Heart left ventricle (tissue), 16 donors: ENCODE measurements at regions not wholly inside any gene's neighbourhood (a gene's known extent, or its start where the extent isn't known, plus 50 kb on each side); places are given as distances from the start of the nearest gene placed in this dataset.

ENCODE experiments used
- ATAC-seq, 4 donors: fragments of 200-7000 bp; cut with Tn5 transposase; one replicate each; pipeline ENCODE4 v1.9.1; 2020 to 2022; ENCODE audit warnings: moderate library complexity in 4 of 4, mild to moderate bottlenecking in 3 of 4, moderate number of reproducible peaks in 1 of 4
- DNase-seq, 5 donors: peaks; one replicate each; pipeline ENCODE4 v3.0.0-alpha.2; 2020
- H3K27ac ChIP-seq, 12 donors: fragments of 200-600 bp; sonication (generic) in 4 of 12; one replicate each; pipeline versions ENCODE4 v1.5.0 to v1.8.0; 2016 to 2022; ENCODE audit warnings: mild to moderate bottlenecking in 2 of 12
- H3K27me3 ChIP-seq, 9 donors: fragments of 200-600 bp; sonication (generic) in 2 of 9; one replicate each; pipeline versions ENCODE4 v1.5.1 to v1.8.0; 2016 to 2022; ENCODE audit warnings: mild to moderate bottlenecking in 3 of 9
- H3K36me3 ChIP-seq, 9 donors: fragments of 200-600 bp; sonication (generic) in 2 of 9; one replicate each; pipeline versions ENCODE4 v1.5.0 to v1.8.0; 2018 to 2022; ENCODE audit warnings: mild to moderate bottlenecking in 2 of 9
- H3K4me1 ChIP-seq, 12 donors: fragments of 200-600 bp; sonication (generic) in 4 of 12; one replicate each; pipeline versions ENCODE4 v1.5.0 to v1.8.0; 2016 to 2022; ENCODE audit warnings: mild to moderate bottlenecking in 3 of 12
- H3K4me3 ChIP-seq, 12 donors: fragments of 200-600 bp; sonication (generic) in 4 of 12; one replicate each; pipeline versions ENCODE4 v1.5.0 to v1.8.0; 2017 to 2022; ENCODE audit warnings: mild to moderate bottlenecking in 9 of 12, moderate library complexity in 4 of 12
- H3K9me3 ChIP-seq, 12 donors: fragments of 200-600 bp; sonication (generic) in 4 of 12; one replicate each; pipeline versions ENCODE4 v1.5.0 to v1.8.0; 2016 to 2022; ENCODE audit warnings: mild to moderate bottlenecking in 1 of 12
- CTCF ChIP-seq, 12 donors: fragments of 200-600 bp; sonication (generic) in 4 of 12; IDR thresholded peaks; one replicate each; pipeline versions ENCODE4 v1.5.0 to v1.8.0; 2018 to 2022; ENCODE audit warnings: antibody characterized with exemption in 12 of 12, mild to moderate bottlenecking in 5 of 12
- POLR2A ChIP-seq, 2 donors: fragments of 450-650 bp; IDR thresholded peaks; one replicate each; pipeline ENCODE4 v1.6.1; 2017; ENCODE audit warnings: antibody characterized with exemption in 2 of 2, mild to moderate bottlenecking in 2 of 2, moderate library complexity in 2 of 2
- WGBS, 4 donors: extraction: QIAGEN DNeasy Blood & Tissue Kit in 2 of 4; methylation state at CpG; one replicate each; pipeline versions ENCODE4 v1.1.5 to v1.1.7; 2013 to 2018; 5-methylcytosine and 5-hydroxymethylcytosine counted together
- intact Hi-C, 10 donors: fragments of 100-400 bp; cut with DNase I; formaldehyde crosslinking; loops; one replicate each; pipeline versions ENCODE4 v1.11.1 to v1.14.2; 2022
- donor health status: ischemic (EF 13 %, LVEDD 7.1; RV severe dilation, severe dysfunction).
- donor health status: healthy with polysubstance abuse.
- donor health status: DM: no; HTN: yes; CAD: no.
- donor health status: DM: no; HTN: no; CAD: no.
- donor health status: ischemic (EF 25% LVEDD 6.9; RV normal size, moderate dysfunction).
- donor health status: ischemic (EF 25% LVEDD 5.7; RV mildly dilated, moderate dysfunction).
- donor health status: healthy.
- donor health status: DM: yes; HTN: yes; CAD: no.
- donor health status: ischemic (EF 35%, LVEDD 5.7; RV mildly dilated, moderate dysfunction).
- donor health status: nonischemic (EF 11% LVEDD 7.7; RV severe dilation, severe dysfunction).
- donor health status: DM: yes; HTN: yes; CAD: no.
- donor health status: PGD.
- donor health status: ischemic (EF 29% LVEDD 5.4; RV normal size, mild dysfunction).
- donor health status: nonischemic (EF 23%, LVEDD 6.1; RV moderate dilation, normal function).

GRCh38 chr5:33203931-33204330, 236.8 kb upstream of the TARS1 start:
- no peak for DNase-seq
- intact Hi-C loops, result no loop called here

GRCh38 chr5:33205079-33205478, 235.7 kb upstream of the TARS1 start:
- Histone ChIP-seq H3K27me3 (no peaks in the 10 kb centered on the region), H3K36me3 (no peaks in the 10 kb centered on the region), H3K4me1 (peaks cover 0 to 14% (median 7%) of the 10 kb centered on the region in 12 donors), H3K4me3 (no peak overlapping the region), H3K27ac (peak overlapping the region in 1 of 12 donors; percentile 4), H3K9me3 (peaks cover 0 to 7% (median 0%) of the 10 kb centered on the region in 12 donors)
- intact Hi-C loops, result no loop called here
- ATAC-seq (no peak), DNase-seq (no peak)
- 58 to 73% (median 68%) methylated on average over 3 of the region's 3 CpGs for WGBS, 4 donors
- TF ChIP-seq POLR2A (IDR thresholded peaks at IDR 0.05), result no peak
- no peak for TF ChIP-seq CTCF (IDR thresholded peaks at IDR 0.05)

More at GRCh38 chr5:33203931-33204330, 236.8 kb upstream of the TARS1 start:
- Histone ChIP-seq H3K27ac (no peak overlapping the region), H3K36me3 (no peaks in the 10 kb centered on the region), H3K27me3 (no peaks in the 10 kb centered on the region), H3K9me3 (peaks cover 0 to 7% (median 0%) of the 10 kb centered on the region in 12 donors), H3K4me3 (no peak overlapping the region), H3K4me1 (peaks cover 0 to 14% (median 7%) of the 10 kb centered on the region in 12 donors)
- WGBS, 4 donors, result 53 to 98% (median 91%) methylated on average over 1 of the region's 1 CpG
- no peak for ATAC-seq
- no peak for TF ChIP-seq CTCF (IDR thresholded peaks at IDR 0.05)
- TF ChIP-seq POLR2A (IDR thresholded peaks at IDR 0.05), result no peak

- Histone ChIP-seq H3K27ac (peak overlapping the region in 5 of 12 donors; percentile 4 to 66 (median 32)), H3K9me3 (peaks cover 0 to 7% (median 0%) of the 10 kb centered on the region in 12 donors), H3K4me3 (no peak overlapping the region), H3K27me3 (no peaks in the 10 kb centered on the region), H3K4me1 (peaks cover 0 to 14% (median 7%) of the 10 kb centered on the region in 12 donors), H3K36me3 (no peaks in the 10 kb centered on the region)
- peak in 1 of 5 donors; percentile 12 for DNase-seq
- WGBS, 4 donors, result 19 to 42% (median 31%) methylated on average over 1 of the region's 1 CpG
- no peak for TF ChIP-seq POLR2A (IDR thresholded peaks at IDR 0.05)
- TF ChIP-seq CTCF (IDR thresholded peaks at IDR 0.05), result no peak
- peak; percentile 31 to 55 (median 33) for ATAC-seq
- intact Hi-C loops, result no loop called here
Observed at GRCh38 chr5:33205727-33206410, 234.9 kb upstream of the TARS1 start.

GRCh38 chr5:33206962-33207506, 233.7 kb upstream of the TARS1 start:
- Histone ChIP-seq H3K4me1 (peaks cover 0 to 14% (median 7%) of the 10 kb centered on the region in 12 donors), H3K9me3 (peaks cover 0 to 7% (median 0%) of the 10 kb centered on the region in 12 donors), H3K4me3 (no peak overlapping the region), H3K27me3 (no peaks in the 10 kb centered on the region), H3K27ac (no peak overlapping the region), H3K36me3 (no peaks in the 10 kb centered on the region)
- intact Hi-C loops, result no loop called here
- TF ChIP-seq POLR2A (IDR thresholded peaks at IDR 0.05), result no peak
- TF ChIP-seq CTCF (IDR thresholded peaks at IDR 0.05), result no peak
- ATAC-seq, result no peak
- WGBS, 4 donors, result 86 to 92% (median 89%) methylated on average over 3 of the region's 3 CpGs
- no peak for DNase-seq
